OCI-LY7 (cell line): ENCODE measurements at regions not wholly inside any gene's neighbourhood (a gene's known extent, or its start where the extent isn't known, plus 50 kb on each side); places are given as distances from the start of the nearest gene placed in this dataset.

Source experiments
- BruUV-seq: library from RNA; stranded (reverse); fragments of 400-500 nt; replicated peaks from 2 replicates; lab custom pipeline; 2021; lab: Mats Ljungman, UMichigan
- CTCF ChIA-PET: fragments of 300-600 bp; sonication (Branson Sonifier 250); formaldehyde crosslinking; loops from one replicate; lab custom pipeline; 2022; ENCODE audit warnings: antibody characterized with exemption; ENCODE audit not compliant: unreplicated experiment; lab: Charles Lee
- POLR2A ChIA-PET: fragments of 300-600 bp; sonication (Branson Sonifier 250); formaldehyde crosslinking; loops from one replicate; lab custom pipeline; 2022; ENCODE audit warnings: antibody characterized with exemption; lab: Charles Lee
- DNase-seq: peaks from one replicate; pipeline ENCODE4 v3.0.0-alpha.2; 2015; ENCODE audit warnings: low spot score
- H2AFZ ChIP-seq: fragments of 200-600 bp; sonication (generic), shearing (Covaris generic); 2 replicates; pipeline ENCODE4 v1.6.1; 2014; ENCODE audit warnings: mild to moderate bottlenecking, antibody characterized with exemption, low read length, moderate library complexity
- H3K27ac ChIP-seq: fragments of 200-600 bp; sonication (generic); 2 replicates; pipeline ENCODE4 v1.5.1; 2014; ENCODE audit warnings: mixed run types, low read depth, mild to moderate bottlenecking, moderate library complexity, low read length, inconsistent platforms; ENCODE audit not compliant: poor library complexity, severe bottlenecking
- H3K36me3 ChIP-seq: fragments of 200-600 bp; sonication (generic); 2 replicates; pipeline ENCODE4 v1.6.1; 2014; ENCODE audit warnings: mild to moderate bottlenecking, antibody characterized with exemption, low read length, moderate library complexity, mixed read lengths; ENCODE audit not compliant: insufficient read depth
- H3K4me1 ChIP-seq: fragments of 200-600 bp; sonication (generic); 2 replicates; pipeline ENCODE4 v1.5.1; 2014; ENCODE audit warnings: mild to moderate bottlenecking, low read length; ENCODE audit not compliant: insufficient read depth, poor library complexity, severe bottlenecking
- H3K4me2 ChIP-seq: fragments of 200-600 bp; sonication (generic); 2 replicates; pipeline ENCODE4 v1.6.1; 2014; ENCODE audit warnings: mild to moderate bottlenecking, low read length
- H3K4me3 ChIP-seq: fragments of 200-600 bp; sonication (generic); 2 replicates; pipeline ENCODE4 v1.5.1; 2014; ENCODE audit warnings: mild to moderate bottlenecking, low read depth, low read length; ENCODE audit not compliant: poor library complexity, severe bottlenecking
- H3K79me2 ChIP-seq: fragments of 200-600 bp; sonication (generic); 2 replicates; pipeline ENCODE4 v1.6.1; 2016; ENCODE audit warnings: low read depth, mild to moderate bottlenecking, low read length, moderate library complexity, mixed read lengths; ENCODE audit not compliant: insufficient read depth
- H3K9me2 ChIP-seq: fragments of 200-600 bp; sonication (generic); 2 replicates; pipeline ENCODE4 v1.6.1; 2016; ENCODE audit warnings: mild to moderate bottlenecking, low read length, mixed read lengths; ENCODE audit not compliant: insufficient read depth
- H3K9me3 ChIP-seq: fragments of 200-600 bp; sonication (generic); 2 replicates; pipeline ENCODE4 v1.6.1; 2014; ENCODE audit warnings: mild to moderate bottlenecking, mixed run types, low read length, mixed read lengths
- H4K20me1 ChIP-seq: fragments of 200-600 bp; sonication (generic); 2 replicates; pipeline ENCODE4 v1.6.1; 2014; ENCODE audit warnings: mild to moderate bottlenecking, antibody characterized with exemption, low read length, moderate library complexity, mixed read lengths; ENCODE audit not compliant: insufficient read depth
- EZH2phosphoT487 ChIP-seq: fragments of 200-600 bp; sonication (generic); IDR thresholded peaks from 2 replicates; pipeline ENCODE4 v1.6.1; 2018; ENCODE audit warnings: low read depth, borderline replicate concordance, mild to moderate bottlenecking, mixed run types, antibody characterized with exemption, low read length, moderate library complexity, mixed read lengths
- intact Hi-C: fragments of 100-400 bp; cut with micrococcal nuclease; formaldehyde crosslinking; loops from one replicate; pipeline ENCODE4 v1.10.0; 2022; ENCODE audit not compliant: unreplicated experiment
- TF ChIP-seq, protein P1 (sequence below): fragments of 200-600 bp; sonication (generic); conservative IDR thresholded peaks from 2 replicates; pipeline ENCODE4 v1.5.1; 2014; ENCODE audit warnings: mild to moderate bottlenecking, antibody characterized with exemption, low read length, moderate library complexity, mixed read lengths

DNA sequence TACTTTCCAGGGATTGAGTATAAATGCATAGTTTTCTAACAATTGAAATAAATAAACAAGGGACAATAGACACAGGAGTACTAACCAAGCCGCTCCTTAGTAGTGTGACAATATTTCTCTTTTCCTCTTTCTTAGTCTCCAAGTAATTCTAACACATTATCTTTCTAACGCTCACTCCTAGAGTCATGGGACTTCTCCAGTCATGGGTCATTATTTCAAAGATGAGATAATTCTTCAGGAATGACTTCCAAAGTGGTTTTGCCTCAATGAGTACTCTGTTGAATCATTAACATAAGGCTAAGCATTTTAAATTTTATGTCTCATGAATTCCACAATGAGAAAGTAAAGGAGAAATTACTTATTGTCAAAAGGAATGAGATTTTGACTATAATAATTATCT, 605.8 kb upstream of the ADAMTS5 start:
- Histone ChIP-seq H2AFZ (no peak overlapping the region), H3K9me3 (0 out of 2 replicates have a peak, but pooled peaks cover 8% of the 10 kb centered on the region), H3K9me2 (no peaks in the 10 kb centered on the region), H4K20me1 (no peaks in the 10 kb centered on the region), H3K79me2 (no peaks in the 10 kb centered on the region), H3K4me3 (no peak overlapping the region), H3K4me2 (no peak overlapping the region), H3K27ac (no peak overlapping the region), H3K36me3 (no peaks in the 10 kb centered on the region), H3K4me1 (no peaks in the 10 kb centered on the region)
- no TSS peak for BruUV-seq
- POLR2A ChIA-PET = no interaction called here
- DNase-seq = no peak
- TF ChIP-seq, protein P1, sequence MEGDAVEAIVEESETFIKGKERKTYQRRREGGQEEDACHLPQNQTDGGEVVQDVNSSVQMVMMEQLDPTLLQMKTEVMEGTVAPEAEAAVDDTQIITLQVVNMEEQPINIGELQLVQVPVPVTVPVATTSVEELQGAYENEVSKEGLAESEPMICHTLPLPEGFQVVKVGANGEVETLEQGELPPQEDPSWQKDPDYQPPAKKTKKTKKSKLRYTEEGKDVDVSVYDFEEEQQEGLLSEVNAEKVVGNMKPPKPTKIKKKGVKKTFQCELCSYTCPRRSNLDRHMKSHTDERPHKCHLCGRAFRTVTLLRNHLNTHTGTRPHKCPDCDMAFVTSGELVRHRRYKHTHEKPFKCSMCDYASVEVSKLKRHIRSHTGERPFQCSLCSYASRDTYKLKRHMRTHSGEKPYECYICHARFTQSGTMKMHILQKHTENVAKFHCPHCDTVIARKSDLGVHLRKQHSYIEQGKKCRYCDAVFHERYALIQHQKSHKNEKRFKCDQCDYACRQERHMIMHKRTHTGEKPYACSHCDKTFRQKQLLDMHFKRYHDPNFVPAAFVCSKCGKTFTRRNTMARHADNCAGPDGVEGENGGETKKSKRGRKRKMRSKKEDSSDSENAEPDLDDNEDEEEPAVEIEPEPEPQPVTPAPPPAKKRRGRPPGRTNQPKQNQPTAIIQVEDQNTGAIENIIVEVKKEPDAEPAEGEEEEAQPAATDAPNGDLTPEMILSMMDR = no peak
- no peak for TF ChIP-seq EZH2phosphoT487
- intact Hi-C loops = no loop called here
- CTCF ChIA-PET = no interaction called here

DNA sequence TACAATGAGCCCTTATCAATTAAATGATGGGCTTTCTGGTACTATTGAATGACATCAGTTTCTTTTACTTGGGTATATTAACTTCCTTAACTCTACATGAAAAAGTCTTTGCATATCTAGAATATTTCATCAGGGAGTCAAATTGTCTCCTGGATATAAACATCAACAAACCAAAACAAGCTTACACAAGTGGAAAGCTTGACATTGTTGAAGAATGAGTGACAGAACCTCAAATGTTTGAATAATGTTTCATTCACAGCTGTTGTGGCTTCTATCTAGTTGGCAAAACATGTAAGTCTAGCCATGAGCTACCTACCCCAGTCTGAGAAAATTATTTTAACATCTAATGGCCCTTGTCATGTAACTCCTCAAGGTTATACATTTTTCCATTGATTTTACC, 604.8 kb upstream of the ADAMTS5 start:
- no peak for DNase-seq
- ChIA-PET CTCF (no interaction called here), POLR2A (no interaction called here)
- no peak overlapping the region for H3K4me2 ChIP-seq
- BruUV-seq = no TSS peak
- intact Hi-C loops = no loop called here
- no peaks in the 10 kb centered on the region for H3K9me2 ChIP-seq
- H3K79me2 ChIP-seq = no peaks in the 10 kb centered on the region
- no peaks in the 10 kb centered on the region for H3K36me3 ChIP-seq
- TF ChIP-seq, protein P1 = no peak
- no peak for TF ChIP-seq EZH2phosphoT487
- no peak overlapping the region for H3K27ac ChIP-seq
- 0 out of 2 replicates have a peak, but pooled peaks cover 8% of the 10 kb centered on the region for H3K9me3 ChIP-seq
- H4K20me1 ChIP-seq = no peaks in the 10 kb centered on the region
- H2AFZ ChIP-seq = no peak overlapping the region
- no peaks in the 10 kb centered on the region for H3K4me1 ChIP-seq
- H3K4me3 ChIP-seq = no peak overlapping the region

DNA sequence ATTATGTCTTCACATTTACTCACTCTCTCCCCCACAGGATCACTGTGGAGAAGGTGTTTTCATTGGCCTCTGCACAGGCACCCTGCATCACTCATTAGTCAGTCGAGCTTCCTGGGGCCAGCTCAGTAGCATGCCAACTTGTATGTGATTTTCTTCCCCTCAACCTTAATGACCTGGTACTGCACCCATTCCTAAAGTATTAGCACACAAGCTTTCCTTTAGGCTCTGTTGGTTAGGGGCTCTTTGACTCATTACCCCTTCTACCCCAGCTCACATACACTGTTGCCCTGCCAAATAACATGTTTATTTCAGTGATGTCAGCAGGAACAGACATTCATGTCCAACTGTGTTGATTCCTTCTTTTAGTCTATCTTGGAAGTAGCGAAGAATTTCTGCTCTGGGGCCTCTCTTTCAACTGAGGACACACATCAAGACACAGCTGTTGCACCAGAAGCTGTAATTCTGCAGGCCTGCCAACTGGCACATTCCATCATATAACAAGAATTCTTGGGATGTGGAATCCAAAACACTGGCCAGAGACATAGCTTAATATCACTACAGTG, 603.5 kb upstream of the ADAMTS5 start:
- Histone ChIP-seq H4K20me1 (no peaks in the 10 kb centered on the region), H3K9me2 (no peaks in the 10 kb centered on the region), H3K27ac (no peak overlapping the region), H3K4me3 (no peak overlapping the region), H3K4me1 (no peaks in the 10 kb centered on the region), H3K4me2 (no peak overlapping the region), H3K9me3 (0 out of 2 replicates have a peak, but pooled peaks cover 8% of the 10 kb centered on the region), H3K36me3 (no peaks in the 10 kb centered on the region), H2AFZ (no peak overlapping the region), H3K79me2 (no peaks in the 10 kb centered on the region)
- ChIA-PET CTCF (no interaction called here), POLR2A (interaction anchor here (0.6 kb wide), 1 partner anchor 1088 kb away, joined by 3 read pairs; no protein-coding TSS in a partner anchor)
- intact Hi-C loops = no loop called here
- BruUV-seq = no TSS peak
- no peak for DNase-seq
- TF ChIP-seq EZH2phosphoT487 = no peak
- TF ChIP-seq, protein P1 = no peak
